HG02852 (cell line): ENCODE measurements at regions not wholly inside any gene's neighbourhood (a gene's known extent, or its start where the extent isn't known, plus 50 kb on each side); places are given as distances from the start of the nearest gene placed in this dataset.

Experiments used
- ATAC-seq: cut with Tn5 transposase; IDR thresholded peaks from one replicate; pipeline ENCODE4 v1.9.1; 2021; ENCODE audit warnings: mild to moderate bottlenecking, moderate library complexity; ENCODE audit not compliant: unreplicated experiment

- ATAC-seq = no peak
Observed at GRCh38 chr11:116172156-116172555, 600.6 kb downstream of the BUD13 start.

GRCh38 chr11:116171271-116172140, 601.3 kb downstream of the BUD13 start:
- ATAC-seq = no peak

- ATAC-seq = no peak
Observed at GRCh38 chr11:116170526-116171120, 602.2 kb downstream of the BUD13 start.

DNA sequence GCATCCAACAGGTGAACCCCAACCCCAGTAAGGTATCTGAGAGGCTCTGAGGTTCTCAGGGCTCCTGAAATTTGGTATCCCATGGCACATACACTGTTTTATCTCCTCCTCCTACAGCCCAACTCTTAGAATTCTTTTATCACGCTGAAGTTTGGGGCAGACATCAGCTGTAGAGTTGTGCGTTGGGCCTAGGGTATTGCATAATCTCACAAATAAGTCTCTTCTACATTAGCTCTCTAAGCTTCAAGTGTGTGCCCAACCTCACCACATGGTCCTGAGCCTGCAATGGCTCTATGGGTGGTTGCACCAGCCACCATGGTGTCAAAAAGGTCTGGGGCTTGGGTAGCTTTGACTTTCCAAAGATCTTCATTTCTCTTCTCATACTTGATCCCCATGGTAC, 603.0 kb downstream of the BUD13 start:
- no peak for ATAC-seq

- no peak for ATAC-seq
Observed at GRCh38 chr11:116168459-116168787, 604.4 kb downstream of the BUD13 start.

- ATAC-seq = no peak
Observed at GRCh38 chr11:116167706-116168458, 604.9 kb downstream of the BUD13 start.

DNA sequence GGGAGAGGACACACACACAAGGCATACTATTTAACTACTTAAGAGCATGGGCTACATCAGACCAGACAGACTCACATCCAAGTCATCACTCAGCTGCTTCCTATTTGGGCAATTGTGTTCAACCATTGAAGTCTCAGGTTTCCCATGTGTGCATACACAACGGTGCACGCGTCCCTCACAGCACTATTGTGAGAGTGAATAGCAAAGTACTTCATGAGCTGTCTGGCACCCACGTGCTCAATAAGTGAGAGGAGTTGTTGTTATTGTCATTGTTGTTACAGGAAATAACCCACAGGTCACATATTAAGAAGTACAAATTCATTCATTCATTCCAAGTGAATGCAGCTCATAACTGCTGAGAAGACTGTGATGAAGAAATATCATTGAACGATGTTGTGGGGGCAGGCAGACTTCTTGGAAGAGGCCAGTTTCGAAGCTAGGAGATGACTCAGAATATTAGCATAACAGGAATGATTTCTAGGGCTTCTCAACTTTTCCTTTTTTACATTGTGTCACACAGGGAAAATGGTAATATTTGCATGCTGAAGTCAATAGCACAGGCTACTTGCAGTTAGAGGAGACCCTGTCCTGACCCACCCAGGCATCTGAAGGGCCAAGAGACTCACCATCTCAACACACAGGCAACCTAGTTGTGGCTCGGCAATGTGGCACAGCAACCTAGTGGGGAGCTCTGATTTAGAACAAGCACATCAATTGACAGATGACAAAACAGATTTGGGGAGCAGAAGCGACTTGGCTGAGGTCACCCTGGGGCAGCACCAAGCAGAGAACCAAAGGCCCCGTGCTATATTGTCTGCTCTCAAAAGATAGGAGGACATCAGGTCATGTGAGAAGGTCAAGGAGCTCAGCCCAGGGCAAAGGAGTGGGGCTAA, 606.0 kb downstream of the BUD13 start:
- no peak for ATAC-seq

DNA sequence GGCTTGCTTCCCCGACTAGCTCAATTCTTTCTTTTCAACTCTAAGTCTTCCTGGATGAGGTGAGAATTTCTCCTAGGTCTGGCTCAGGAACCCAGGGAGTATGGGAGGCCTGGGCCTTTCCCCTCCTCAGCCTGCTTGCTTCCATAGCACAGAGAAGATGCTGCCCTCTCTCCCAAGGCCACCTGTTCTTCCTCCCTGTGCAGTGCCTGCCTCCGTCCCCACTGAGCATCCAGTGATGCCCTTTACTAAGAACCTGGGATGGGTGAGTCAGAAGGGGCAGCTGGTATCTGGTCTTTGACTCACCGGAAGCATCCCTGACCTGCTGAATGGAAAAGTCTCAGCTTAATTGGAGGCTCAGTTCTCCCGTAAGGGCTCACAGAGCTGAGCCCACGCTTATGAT, 607.9 kb downstream of the BUD13 start:
- no peak for ATAC-seq

DNA sequence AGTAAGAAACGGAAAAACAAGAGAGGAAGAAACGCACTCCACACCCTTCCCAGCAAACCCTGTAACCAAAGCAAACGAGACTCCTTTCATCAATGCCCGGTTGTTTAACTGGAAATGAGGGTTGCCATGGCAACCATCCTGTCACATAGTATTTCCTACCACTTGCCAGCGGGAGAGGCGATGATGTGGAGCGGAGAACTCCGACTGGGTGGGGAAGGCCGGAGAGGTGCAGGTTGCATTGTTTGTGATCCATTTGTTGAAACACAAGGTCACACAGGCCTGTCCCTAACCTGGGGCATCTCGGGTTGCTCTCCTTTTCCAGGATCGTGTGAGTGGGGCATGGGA, 609.9 kb downstream of the BUD13 start:
- no peak for ATAC-seq

GRCh38 chr11:116162086-116162885, 610.5 kb downstream of the BUD13 start:
- no peak for ATAC-seq

GRCh38 chr11:116148645-116149044, 624.1 kb downstream of the BUD13 start:
- no peak for ATAC-seq

DNA sequence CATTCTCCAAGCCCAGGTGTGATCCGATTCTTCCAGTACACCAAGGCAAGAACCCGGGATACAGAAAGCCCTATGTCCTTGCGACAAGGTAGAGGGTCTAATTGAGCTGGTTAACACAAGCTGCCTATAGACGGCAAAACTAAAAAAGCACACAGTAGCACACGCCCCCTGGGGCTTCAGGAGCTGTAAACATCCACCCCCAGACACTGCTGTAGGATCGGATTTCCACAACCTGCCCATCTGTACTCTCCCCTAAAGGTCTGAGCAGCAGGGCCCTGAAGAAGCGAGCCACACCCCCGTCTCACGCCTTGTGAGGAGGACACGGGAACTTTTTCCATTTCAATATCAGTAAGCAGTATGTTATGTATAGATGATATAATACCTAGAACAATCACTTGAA, 624.7 kb downstream of the BUD13 start:
- ATAC-seq = no peak

- no peak for ATAC-seq
Observed at GRCh38 chr11:116145187-116145865, 627.5 kb downstream of the BUD13 start.

DNA sequence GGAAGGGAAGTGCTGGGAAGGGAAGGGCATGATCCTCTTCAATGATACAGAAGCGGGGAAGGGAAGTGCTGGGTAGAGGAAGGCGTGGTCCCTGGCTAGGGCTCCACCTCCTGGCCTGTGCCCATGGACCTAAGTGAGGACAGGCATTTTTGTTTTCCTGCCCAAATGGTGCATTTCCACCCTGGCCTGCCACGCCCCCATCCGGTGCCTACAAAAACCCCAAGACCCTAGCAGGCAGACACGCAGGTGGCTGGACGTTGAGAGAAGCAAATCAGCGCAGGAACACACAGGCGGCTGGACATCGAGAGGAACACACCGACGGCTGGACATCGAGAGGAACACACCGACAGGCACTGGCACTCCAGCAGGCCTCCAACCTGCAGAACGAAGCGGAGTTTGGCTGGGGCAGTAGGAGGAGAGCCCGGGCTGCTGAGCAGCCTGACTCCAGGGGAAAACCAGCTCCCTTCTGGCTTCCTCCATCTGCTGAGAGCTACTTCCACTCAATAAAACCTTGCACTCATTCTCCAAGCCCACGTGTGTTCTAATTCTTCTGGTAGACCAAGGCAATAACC, 628.3 kb downstream of the BUD13 start:
- no peak for ATAC-seq

GRCh38 chr11:116138280-116138679, 634.1 kb upstream of the CADM1 start:
- no peak for ATAC-seq

DNA sequence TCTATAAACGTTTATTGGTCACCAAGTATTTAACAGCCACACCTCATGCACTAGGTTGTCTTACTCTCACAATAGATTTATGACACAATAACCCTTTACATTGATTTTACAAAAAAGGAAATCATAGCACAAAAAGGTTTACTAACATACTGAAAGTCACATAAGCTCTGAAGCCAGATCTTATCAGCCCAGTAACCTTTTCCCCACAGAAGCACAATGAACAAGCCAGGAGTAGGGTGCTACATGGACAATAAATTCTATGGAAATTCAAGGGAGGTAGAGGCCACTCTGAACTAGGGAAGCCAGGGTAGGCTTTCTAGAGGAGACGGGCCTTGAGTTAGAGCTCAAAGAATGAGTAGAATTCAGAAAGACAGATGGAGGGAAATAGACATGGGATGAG, 633.5 kb upstream of the CADM1 start:
- no peak for ATAC-seq

- ATAC-seq = no peak
Observed at GRCh38 chr11:116136987-116137674, 632.9 kb upstream of the CADM1 start.

DNA sequence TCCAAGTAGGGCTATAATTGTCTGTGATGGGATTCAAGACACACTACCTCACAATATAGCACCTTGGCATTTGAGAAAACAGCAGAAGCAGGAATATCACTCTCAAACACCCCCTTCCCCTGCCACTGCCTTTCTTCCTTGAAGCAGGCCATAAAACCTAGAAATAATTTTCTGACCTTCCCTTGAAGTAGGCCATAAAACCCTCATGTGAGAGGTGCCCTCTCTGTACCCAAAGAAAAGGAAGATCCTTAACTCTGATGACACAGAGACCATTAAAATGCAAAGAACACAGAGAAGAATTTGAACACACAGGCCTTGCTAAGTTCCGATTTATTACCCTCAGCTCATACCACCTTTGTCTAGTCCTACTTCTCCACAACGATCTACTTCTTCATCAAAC, 631.7 kb upstream of the CADM1 start:
- no peak for ATAC-seq

DNA sequence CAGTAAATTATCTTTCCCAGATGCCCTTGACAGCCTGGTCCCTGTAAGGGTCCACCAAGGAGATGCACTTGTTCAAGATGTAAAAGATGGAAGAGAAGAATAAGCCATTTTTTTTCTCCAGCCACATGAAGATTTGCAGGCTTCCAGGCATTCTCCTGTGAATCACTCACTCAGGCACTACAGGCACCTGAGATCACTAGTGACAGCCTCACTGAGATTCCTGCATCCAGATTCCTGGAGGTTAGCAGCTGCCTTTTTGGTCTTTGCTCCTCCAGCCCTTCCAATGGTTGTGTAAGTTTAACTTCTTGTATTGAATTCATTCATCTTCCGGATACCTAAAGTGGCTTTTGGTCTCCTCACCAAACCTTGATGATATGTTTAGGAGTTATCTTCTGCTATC, 630.2 kb upstream of the CADM1 start:
- ATAC-seq = no peak
